Hematopoietic multipotent progenitor cell treated with erythropoietin and hydrocortisone succinate and interleukin-3 and kit ligand, for 15 days (in vitro differentiated cells): ENCODE measurements at regions not wholly inside any gene's neighbourhood (a gene's known extent, or its start where the extent isn't known, plus 50 kb on each side); places are given as distances from the start of the nearest gene placed in this dataset.
"Not testable (repeated sequence)": the region's sequence is repeated elsewhere in the genome, so short reads cannot be mapped to it uniquely, and the experiment has no call there.

Experiments
- DNase-seq: peaks from one replicate; pipeline ENCODE4 v3.0.0-alpha.2; 2015; ENCODE audit warnings: low spot score

- DNase-seq = no peak
These were observed 139.6 kb upstream of the EGLN3 start for GRCh38 chr14:34090451-34090850.

GRCh38 chr14:34088914-34089313, 138.0 kb upstream of the EGLN3 start:
- DNase-seq = no peak

- DNase-seq = no peak
These were observed 136.7 kb upstream of the EGLN3 start for GRCh38 chr14:34087571-34087970.

GRCh38 chr14:34086223-34086757, 135.4 kb upstream of the EGLN3 start:
- DNase-seq = no peak

GRCh38 chr14:34085695-34086094, 134.8 kb upstream of the EGLN3 start:
- no peak for DNase-seq

- DNase-seq = no peak
These were observed 130.8 kb upstream of the EGLN3 start for GRCh38 chr14:34081576-34082136.

- no peak for DNase-seq
These were observed 130.3 kb upstream of the EGLN3 start for GRCh38 chr14:34081101-34081575.

GRCh38 chr14:34079643-34080042, 128.8 kb upstream of the EGLN3 start:
- not testable (repeated sequence) for DNase-seq

GRCh38 chr14:34078117-34078743, 127.4 kb upstream of the EGLN3 start:
- no peak for DNase-seq

GRCh38 chr14:34075826-34076225, 125.0 kb upstream of the EGLN3 start:
- DNase-seq = no peak

- DNase-seq = no peak
These were observed 124.3 kb upstream of the EGLN3 start for GRCh38 chr14:34075042-34075744.

GRCh38 chr14:34072921-34073320, 122.0 kb upstream of the EGLN3 start:
- DNase-seq = no peak

GRCh38 chr14:34072401-34072800, 121.5 kb upstream of the EGLN3 start:
- DNase-seq = no peak

GRCh38 chr14:34070917-34071407, 120.1 kb upstream of the EGLN3 start:
- no peak for DNase-seq

- DNase-seq = no peak
These were observed 119.1 kb upstream of the EGLN3 start for GRCh38 chr14:34069854-34070582.

GRCh38 chr14:34067587-34067986, 116.7 kb upstream of the EGLN3 start:
- no peak for DNase-seq

GRCh38 chr14:34065690-34066391, 115.0 kb upstream of the EGLN3 start:
- DNase-seq = no peak

GRCh38 chr14:34065236-34065635, 114.4 kb upstream of the EGLN3 start:
- no peak for DNase-seq

- DNase-seq = no peak
These were observed 113.5 kb upstream of the EGLN3 start for GRCh38 chr14:34064349-34064748.

GRCh38 chr14:34063470-34064164, 112.7 kb upstream of the EGLN3 start:
- no peak for DNase-seq

GRCh38 chr14:34063042-34063441, 112.2 kb upstream of the EGLN3 start:
- DNase-seq = no peak
